Thyroid gland (tissue), 4 donors: ENCODE measurements at regions not wholly inside any gene's neighbourhood (a gene's known extent, or its start where the extent isn't known, plus 50 kb on each side); places are given as distances from the start of the nearest gene placed in this dataset.

Source experiments
- DNase-seq, 2 donors: peaks; one replicate each; pipeline ENCODE4 v3.0.0-alpha.2; 2019
- H3K27ac ChIP-seq, 3 donors: fragments of 200-600 bp; sonication (generic); 1 replicate in 2 of 3; 2 replicates in 1 of 3; pipeline ENCODE4 v1.5.1; 2016 to 2019; ENCODE audit warnings: mild to moderate bottlenecking in 1 of 3, moderate library complexity in 1 of 3
- H3K27me3 ChIP-seq: fragments of 200-600 bp; sonication (generic); one replicate; pipeline ENCODE4 v1.5.1; 2019
- H3K36me3 ChIP-seq, 2 donors: fragments of 200-600 bp; sonication (generic); one replicate each; pipeline ENCODE4 v1.5.1; 2016 to 2019
- H3K4me1 ChIP-seq, 2 donors: fragments of 200-600 bp; sonication (generic); one replicate each; pipeline ENCODE4 v1.5.1; 2017 to 2019
- H3K4me3 ChIP-seq, 3 donors: fragments of 200-600 bp; sonication (generic); replicated peaks in 1 of 3; 1 replicate in 2 of 3; 2 replicates in 1 of 3; pipeline ENCODE4 v1.5.1; 2016; ENCODE audit warnings: mild to moderate bottlenecking in 1 of 3
- H3K9me3 ChIP-seq: fragments of 200-600 bp; sonication (generic); one replicate; pipeline ENCODE4 v1.5.1; 2017
- POLR2A ChIP-seq, 2 donors: fragments of 450-650 bp; IDR thresholded peaks; one replicate each; pipeline ENCODE4 v1.6.1; 2017; ENCODE audit warnings: antibody characterized with exemption in 2 of 2, mild to moderate bottlenecking in 2 of 2, moderate library complexity in 1 of 2
- WGBS, 2 donors: methylation state at CpG; one replicate each; pipeline ENCODE4 v1.1.5; 2017; 5-methylcytosine and 5-hydroxymethylcytosine counted together
- intact Hi-C: fragments of 100-400 bp; cut with DNase I; formaldehyde crosslinking; loops from one replicate; pipeline ENCODE4 v1.15.1; 2023
- TF ChIP-seq, protein P1 (sequence below), 6 experiments: fragments of 200-600 bp in 3 of 6; fragments of 450-650 bp in 3 of 6; sonication (generic) in 3 of 6; IDR thresholded peaks; one replicate each; pipeline ENCODE4 v1.5.1; 2016 to 2019; ENCODE audit warnings: antibody characterized with exemption in 6 of 6, mild to moderate bottlenecking in 2 of 6, inconsistent platforms in 1 of 6, moderate library complexity in 1 of 6

DNA sequence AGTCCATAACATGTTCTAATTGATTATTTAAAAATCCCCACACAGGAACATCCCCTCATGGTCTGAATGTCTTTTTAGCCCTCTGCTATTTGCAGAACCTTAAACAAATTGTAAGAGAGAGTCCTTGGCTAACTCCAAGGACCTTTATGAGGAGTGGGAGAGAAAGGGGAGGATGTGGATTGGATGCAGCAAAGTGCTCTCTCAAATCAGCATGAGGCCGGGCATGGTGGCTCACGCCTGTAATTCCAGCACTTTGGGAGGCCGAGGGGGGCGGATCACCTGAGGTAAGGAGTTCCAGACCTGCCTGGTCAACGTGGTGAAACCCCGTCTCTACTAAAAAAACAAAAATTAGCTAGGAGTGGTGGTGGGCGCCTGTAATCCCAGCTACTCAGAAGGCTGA, 154.8 kb downstream of the TGFB2 start:
- Histone ChIP-seq H3K9me3 (no peaks in the 10 kb centered on the region), H3K27ac (no peak overlapping the region), H3K4me3 (no peak overlapping the region), H3K4me1 (peaks cover 0 to 8% of the 10 kb centered on the region in 2 donors), H3K36me3 (no peaks in the 10 kb centered on the region), H3K27me3 (no peaks in the 10 kb centered on the region)
- intact Hi-C loops: no loop called here
- no peak for DNase-seq
- no peak for TF ChIP-seq POLR2A (IDR thresholded peaks at IDR 0.05)
- TF ChIP-seq, protein P1, sequence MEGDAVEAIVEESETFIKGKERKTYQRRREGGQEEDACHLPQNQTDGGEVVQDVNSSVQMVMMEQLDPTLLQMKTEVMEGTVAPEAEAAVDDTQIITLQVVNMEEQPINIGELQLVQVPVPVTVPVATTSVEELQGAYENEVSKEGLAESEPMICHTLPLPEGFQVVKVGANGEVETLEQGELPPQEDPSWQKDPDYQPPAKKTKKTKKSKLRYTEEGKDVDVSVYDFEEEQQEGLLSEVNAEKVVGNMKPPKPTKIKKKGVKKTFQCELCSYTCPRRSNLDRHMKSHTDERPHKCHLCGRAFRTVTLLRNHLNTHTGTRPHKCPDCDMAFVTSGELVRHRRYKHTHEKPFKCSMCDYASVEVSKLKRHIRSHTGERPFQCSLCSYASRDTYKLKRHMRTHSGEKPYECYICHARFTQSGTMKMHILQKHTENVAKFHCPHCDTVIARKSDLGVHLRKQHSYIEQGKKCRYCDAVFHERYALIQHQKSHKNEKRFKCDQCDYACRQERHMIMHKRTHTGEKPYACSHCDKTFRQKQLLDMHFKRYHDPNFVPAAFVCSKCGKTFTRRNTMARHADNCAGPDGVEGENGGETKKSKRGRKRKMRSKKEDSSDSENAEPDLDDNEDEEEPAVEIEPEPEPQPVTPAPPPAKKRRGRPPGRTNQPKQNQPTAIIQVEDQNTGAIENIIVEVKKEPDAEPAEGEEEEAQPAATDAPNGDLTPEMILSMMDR (IDR thresholded peaks at IDR 0.05): no peak
- 81 to 94% methylated on average over 7 of the region's 7 CpGs for WGBS, 2 donors

DNA sequence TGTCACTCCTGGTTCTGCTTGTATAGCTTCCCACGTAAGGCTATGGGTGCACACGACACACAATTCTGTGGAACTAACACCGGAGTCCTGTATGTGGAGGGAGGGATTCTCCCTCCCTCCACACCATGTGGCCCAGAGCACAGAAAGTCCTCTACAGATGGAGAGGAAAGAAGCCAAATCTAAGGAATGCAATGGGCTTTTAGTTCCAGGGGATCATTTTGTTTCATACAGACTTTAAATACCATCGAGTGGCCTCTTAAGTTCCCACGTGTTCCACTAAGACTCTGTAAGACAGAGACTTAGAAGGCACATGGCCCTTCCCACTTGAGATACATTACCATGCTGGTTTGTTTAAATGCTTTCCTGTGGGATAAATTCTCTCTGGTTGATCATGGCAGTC, 156.0 kb downstream of the TGFB2 start:
- no peak overlapping the region for H3K4me3 ChIP-seq
- 37 to 39% methylated on average over 5 of the region's 5 CpGs for WGBS, 2 donors
- no peaks in the 10 kb centered on the region for H3K36me3 ChIP-seq
- peaks cover 0 to 8% of the 10 kb centered on the region in 2 donors for H3K4me1 ChIP-seq
- DNase-seq: peak in 1 of 2 donors; percentile 6
- H3K27ac ChIP-seq: no peak overlapping the region
- TF ChIP-seq, protein P1 (IDR thresholded peaks at IDR 0.05): no peak
- no peak for TF ChIP-seq POLR2A (IDR thresholded peaks at IDR 0.05)
- H3K9me3 ChIP-seq: no peaks in the 10 kb centered on the region
- no peaks in the 10 kb centered on the region for H3K27me3 ChIP-seq
- intact Hi-C loops: no loop called here

DNA sequence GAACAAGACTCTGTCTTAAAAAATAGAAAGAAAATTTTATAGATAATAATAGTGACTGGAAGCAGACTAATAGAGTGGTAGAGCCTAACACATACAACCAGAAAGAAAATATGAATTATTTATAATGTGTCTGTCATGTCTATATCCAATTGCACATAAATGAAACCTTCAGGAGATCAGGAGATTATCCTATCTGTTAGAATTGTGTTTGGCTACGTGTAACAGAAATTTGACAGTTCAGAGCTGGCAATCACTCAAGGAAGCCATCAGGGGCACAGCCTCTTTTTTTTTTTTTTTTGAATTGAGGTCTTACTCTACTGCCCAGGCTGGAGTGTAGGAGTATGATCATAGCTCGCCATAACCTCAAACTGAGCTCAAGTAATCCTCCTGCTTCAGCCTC, 157.2 kb downstream of the TGFB2 start:
- H3K4me3 ChIP-seq: no peak overlapping the region
- no peak for DNase-seq
- intact Hi-C loops: no loop called here
- H3K4me1 ChIP-seq: peaks cover 0 to 8% of the 10 kb centered on the region in 2 donors
- no peak overlapping the region for H3K27ac ChIP-seq
- no peaks in the 10 kb centered on the region for H3K9me3 ChIP-seq
- TF ChIP-seq, protein P1 (IDR thresholded peaks at IDR 0.05): no peak
- TF ChIP-seq POLR2A (IDR thresholded peaks at IDR 0.05): no peak
- WGBS, 2 donors: 92 to 99% methylated on average over 2 of the region's 2 CpGs
- no peaks in the 10 kb centered on the region for H3K27me3 ChIP-seq
- H3K36me3 ChIP-seq: no peaks in the 10 kb centered on the region

DNA sequence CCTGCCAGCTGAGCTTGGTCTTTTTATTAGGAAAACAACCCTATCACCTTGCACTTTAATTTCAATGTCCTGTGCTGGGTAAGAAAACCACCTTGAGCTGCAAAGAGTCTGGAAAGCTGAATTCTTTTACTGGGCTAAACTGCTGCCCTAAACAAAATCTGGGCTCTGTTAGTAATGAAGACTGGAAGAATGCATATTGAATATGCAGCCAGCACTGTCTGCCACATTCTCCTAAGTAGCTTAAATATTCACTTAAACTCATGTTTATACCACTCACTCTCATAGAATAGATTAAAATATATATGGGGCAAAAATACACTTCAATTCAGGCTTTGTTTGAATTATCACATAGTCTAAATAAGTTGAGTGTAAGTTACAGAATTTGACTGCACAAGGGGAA, 158.0 kb downstream of the TGFB2 start:
- peaks cover 0 to 8% of the 10 kb centered on the region in 2 donors for H3K4me1 ChIP-seq
- no peaks in the 10 kb centered on the region for H3K27me3 ChIP-seq
- TF ChIP-seq, protein P1 (IDR thresholded peaks at IDR 0.05): no peak
- TF ChIP-seq POLR2A (IDR thresholded peaks at IDR 0.05): no peak
- DNase-seq: no peak
- H3K9me3 ChIP-seq: no peaks in the 10 kb centered on the region
- H3K4me3 ChIP-seq: no peak overlapping the region
- no peak overlapping the region for H3K27ac ChIP-seq
- no peaks in the 10 kb centered on the region for H3K36me3 ChIP-seq
- intact Hi-C loops: no loop called here

DNA sequence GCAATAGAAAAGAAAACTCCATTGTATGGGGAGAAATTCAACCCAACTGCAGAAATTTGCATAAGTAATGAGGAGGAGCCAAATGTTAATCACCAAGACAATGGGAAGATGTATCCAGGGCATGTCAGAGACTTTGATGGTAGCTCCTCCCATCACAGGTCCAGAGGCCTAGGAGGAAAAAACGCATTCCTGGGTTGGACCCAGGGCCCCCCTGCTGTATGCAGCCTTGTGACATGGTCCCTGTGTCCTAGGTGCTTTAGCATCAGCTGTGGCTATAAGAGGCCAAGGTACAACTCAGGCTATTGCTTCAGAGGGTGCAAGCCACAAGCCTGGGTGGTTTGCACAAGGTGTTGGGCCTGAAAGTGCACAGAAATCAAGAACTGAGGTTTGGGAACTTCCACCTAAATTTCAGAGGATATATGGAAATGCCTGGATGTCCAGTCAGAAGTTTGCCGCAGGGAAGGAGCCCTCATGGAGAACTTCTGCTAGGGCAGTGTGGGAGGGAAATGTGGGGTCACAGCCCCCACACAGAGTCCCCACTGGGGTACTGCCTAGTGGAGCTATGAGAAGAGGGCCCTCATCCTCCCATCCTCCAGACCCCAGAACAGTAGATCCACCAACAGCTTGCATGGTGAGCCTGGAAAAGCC, 162.3 kb downstream of the TGFB2 start:
- H3K27ac ChIP-seq: no peak overlapping the region
- 91 to 100% methylated on average over 2 of the region's 2 CpGs for WGBS, 2 donors
- no peak overlapping the region for H3K4me3 ChIP-seq
- H3K27me3 ChIP-seq: no peaks in the 10 kb centered on the region
- intact Hi-C loops: no loop called here
- no peak for TF ChIP-seq POLR2A (IDR thresholded peaks at IDR 0.05)
- TF ChIP-seq, protein P1 (IDR thresholded peaks at IDR 0.05): no peak
- H3K36me3 ChIP-seq: no peaks in the 10 kb centered on the region
- no peaks in the 10 kb centered on the region for H3K4me1 ChIP-seq
- DNase-seq: no peak
- no peaks in the 10 kb centered on the region for H3K9me3 ChIP-seq
